HG02588 (cell line): ENCODE measurements at regions not wholly inside any gene's neighbourhood (a gene's known extent, or its start where the extent isn't known, plus 50 kb on each side); places are given as distances from the start of the nearest gene placed in this dataset.
"Not testable (repeated sequence)": the region's sequence is repeated elsewhere in the genome, so short reads cannot be mapped to it uniquely, and the experiment has no call there.

Source experiments
- ATAC-seq: cut with Tn5 transposase; IDR thresholded peaks from one replicate; pipeline ENCODE4 v1.9.1; 2021; ENCODE audit warnings: mild to moderate bottlenecking, moderate library complexity; ENCODE audit not compliant: unreplicated experiment

DNA sequence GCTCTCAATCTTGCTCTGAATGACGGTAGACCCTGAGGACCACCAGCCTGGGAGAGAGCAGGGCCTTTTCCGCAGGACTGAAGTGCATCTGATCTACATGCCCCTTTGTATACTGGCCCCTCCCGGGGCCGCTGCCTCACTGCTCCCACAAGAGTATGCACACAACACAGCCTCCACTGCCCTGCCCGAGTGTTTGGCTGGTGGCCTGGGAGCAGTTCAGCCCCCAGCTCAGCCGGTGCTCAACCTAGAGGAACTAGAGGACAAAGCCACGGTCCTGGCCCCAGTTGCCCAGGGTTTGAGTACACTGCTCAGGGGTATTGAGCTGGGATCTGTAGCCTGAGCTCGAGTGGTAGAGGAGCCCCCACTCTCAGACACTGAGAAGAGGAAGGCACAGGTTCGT, 118.9 kb upstream of the CAB39 start:
- ATAC-seq = no peak

DNA sequence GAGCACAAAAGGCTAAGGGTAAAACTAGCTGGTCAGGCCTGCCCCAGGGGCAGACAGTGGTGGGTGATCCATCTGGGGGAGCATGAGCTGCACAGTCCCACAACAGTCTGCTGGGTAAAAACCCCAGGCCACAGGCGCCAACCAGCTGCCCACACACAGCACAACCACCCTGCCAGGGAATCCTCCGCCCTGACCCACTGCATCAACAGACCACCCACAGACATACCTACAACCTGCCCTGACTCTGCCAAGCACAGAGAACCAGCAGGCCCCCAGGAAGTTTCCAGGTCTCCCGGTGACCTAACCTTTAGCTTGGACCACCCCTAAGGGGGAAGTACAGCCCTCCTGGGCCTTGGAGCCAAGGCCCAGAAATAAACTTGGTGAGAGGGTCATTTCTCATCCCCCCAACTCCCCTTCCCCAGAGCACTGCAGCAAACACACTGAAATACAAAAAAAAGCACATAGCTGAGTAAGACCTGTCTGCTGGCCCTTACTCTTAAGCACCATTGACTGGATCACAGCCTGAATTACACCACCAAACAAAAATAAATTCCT, 118.3 kb upstream of the CAB39 start:
- ATAC-seq = no peak

DNA sequence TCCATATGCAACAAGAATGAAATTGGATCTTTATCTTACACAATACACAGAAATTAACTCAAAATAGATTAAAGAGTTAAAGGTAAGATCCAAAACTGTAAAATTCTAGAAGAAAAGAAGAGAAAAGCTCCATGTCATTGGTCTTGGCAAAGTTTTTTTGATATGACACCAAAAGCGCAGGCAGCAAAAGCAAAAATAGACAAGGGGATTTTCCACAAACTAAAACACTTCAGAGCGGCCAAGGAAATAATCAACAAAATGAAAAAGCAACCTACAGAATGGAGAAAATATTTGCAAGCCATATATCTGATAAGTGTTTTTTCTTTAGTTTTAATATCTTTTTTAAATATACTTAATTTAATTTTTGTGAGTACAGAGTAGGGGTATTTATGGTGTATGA, 112.8 kb upstream of the CAB39 start:
- ATAC-seq = no peak

DNA sequence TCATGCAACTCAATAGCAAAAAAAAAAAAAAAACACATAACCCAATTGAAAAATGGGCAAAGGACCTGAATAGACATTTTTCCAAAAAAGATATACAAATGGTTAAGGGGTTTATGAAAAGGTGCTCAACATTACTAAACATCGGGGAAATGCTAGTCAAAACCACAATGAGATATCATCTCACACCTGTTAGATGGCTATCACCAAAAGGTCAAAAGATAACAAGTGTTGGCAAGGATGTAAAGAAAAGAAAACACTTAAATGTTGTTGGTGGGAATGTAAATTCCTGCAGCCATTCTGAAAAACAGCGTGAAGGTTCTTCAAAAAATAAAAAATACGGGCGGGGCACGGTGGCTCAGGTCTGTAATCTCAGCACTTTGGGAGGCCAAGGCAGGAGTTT, 112.4 kb upstream of the CAB39 start:
- ATAC-seq = no peak

DNA sequence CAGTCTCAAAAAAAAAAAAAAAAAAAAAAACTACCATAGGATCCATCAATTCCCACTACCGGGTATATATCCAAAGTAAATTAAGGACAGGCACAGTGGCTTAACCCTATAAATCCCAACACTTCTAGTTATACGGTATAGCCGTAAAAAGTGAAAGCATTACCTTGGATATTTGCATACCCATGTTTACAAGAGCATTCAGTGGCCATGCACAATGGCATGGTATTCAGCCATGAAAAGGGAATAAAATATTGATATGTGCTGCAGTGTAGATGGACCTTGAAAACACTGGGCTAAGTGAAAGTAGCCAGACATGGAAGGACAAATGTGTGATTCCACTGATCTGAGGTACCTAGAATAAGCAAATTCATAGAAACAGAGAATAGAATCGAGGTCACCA, 111.8 kb upstream of the CAB39 start:
- ATAC-seq = no peak

DNA sequence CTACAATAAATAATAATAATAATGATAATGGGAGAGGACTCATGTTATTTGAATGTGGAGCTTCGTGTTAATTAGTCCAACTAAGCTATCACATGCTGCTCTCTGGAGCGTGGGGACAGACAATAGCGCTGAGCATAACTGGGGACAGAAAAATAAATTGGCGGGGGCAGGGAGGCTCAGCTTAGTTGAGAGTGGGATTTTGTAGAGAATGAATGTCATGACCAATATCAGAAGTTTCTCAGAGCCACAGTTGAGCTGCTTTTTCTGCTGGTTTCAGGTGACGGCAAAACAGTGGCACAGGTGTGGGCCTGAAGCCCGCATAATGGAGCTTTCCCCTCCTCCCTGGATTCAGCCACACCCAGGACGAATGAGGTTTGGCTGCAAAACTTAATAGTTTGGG, 111.1 kb upstream of the CAB39 start:
- peak; percentile 57 for ATAC-seq

DNA sequence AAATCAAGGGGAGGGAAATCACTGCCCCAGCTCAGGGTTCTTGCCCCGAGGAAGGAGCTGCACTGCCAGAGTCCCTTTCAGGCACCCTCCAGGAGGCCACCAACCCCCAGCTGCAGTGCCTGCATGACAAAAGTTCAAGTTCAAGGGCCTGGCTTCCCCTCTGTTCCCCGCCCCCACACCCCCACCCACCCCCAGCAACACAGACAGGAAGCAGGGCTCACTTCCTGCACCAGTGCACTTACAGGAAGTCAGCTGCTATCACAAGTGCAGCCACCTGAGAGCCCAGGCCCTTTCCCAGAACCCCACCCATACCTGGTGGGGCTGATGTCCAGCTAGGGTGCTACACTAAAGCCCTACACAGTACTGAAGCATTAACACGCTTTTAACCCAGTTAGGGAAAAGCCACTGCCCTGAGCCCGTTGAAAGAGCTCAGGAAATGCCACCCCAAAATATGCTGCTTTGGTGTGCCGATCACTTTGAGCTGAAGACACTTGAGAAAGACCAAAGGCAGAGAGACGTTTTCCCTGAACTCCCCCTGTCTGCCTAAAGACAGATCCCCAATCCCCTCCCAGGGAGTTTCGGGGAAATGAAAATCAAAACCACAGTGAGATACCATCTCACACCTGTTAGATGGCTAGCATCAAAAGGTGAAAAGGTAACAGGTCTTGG, 109.9 kb upstream of the CAB39 start:
- ATAC-seq = peak; percentile 53

DNA sequence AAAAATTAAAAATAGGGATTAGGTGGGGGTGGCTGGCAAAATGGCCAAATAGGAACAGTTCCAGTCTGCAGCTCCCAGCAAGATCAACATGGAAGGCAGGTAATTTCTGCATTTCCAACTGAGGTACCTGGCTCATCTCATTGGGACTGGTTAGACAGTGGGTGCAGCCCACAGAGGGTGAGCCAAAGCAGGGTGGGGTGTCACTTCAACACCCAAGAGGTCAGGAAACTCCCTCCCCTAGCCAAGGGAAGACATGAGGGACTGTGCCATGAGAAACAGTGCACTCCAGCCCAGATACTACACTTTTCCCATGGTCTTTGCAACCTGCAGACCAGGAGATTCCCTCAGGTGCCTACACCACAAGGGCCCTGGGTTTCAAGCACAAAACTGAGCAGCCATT, 109.3 kb upstream of the CAB39 start:
- ATAC-seq = not testable (repeated sequence)

DNA sequence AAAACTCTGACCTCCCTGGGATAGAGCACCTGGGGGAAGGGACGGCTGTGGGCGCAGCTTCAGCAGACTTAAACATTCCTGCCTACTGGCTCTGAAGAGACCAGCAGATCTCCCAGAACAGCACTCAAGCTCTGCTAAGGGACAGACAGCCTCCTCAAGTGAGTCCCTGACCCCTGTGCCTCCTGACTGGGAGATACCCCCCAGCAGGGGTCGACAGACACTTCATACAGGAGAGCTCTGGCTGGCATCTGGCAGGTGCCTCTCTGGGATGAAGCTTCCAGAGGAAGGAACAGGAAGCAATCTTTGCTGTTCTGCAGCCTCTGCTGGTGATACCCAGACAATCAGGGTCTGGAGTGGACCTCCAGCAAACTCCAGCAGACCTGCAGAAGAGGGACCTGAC, 108.5 kb upstream of the CAB39 start:
- ATAC-seq = not testable (repeated sequence)

DNA sequence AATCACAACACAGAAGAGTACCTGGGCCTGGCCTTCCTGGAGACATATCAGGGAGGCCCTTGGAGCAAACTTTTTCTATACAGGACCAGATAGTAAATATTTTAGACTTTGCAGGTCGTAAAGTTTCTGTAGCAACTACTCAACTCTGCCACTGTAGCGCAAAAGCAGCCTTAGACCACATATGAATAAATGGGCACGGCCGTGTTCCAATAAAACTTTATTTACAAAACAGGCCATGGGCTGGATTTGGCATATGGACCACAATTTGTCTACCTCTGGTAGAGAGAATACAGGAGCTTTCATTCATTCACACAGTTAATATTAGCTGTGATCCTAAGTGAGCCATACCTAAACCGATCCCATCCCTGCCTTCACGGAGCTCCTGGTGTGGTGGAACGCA, 98.6 kb upstream of the CAB39 start:
- ATAC-seq = no peak

DNA sequence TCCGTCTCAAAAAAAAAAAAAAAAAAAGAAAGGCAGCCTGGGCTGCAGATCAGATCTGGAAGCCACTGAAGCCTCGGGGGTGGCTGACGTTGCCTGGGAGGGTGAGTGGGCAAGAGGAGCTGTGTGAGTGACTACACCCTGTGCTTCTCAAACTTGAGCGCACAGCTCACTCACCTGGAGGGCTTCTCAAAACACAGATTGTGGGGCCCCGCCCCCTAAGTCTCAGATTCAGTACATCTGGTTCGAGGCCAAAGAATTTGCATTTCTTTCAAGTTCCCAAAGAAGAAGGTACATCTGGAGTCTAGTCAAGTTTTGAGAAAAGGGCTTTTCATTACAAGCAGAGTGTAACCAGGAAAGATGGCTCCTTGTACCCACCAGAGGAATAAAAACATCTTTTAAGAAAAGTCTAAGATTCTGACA, 97.7 kb upstream of the CAB39 start:
- peak; percentile 79 for ATAC-seq

DNA sequence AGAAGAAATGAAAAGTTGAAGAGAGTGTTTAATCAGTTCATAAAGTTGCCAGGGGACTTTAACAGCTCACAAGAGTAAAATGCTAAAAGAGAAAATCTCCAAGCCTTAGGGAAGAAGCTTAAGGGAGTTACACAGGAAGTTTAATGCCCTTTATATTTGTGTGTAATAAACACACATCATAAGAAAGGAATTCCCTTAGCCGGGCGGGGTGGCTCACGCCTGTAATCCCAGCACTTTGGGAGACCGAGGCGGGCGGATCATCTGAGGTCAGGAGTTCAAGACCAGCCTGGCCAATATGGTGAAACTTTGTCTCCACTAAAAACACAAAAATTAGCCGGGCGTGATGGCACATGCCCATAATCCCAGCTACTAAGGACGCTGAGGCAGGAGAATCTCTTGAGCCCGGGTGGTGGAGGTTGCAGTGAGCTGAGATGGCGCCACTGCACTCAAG, 95.4 kb upstream of the CAB39 start:
- ATAC-seq = not testable (repeated sequence)

DNA sequence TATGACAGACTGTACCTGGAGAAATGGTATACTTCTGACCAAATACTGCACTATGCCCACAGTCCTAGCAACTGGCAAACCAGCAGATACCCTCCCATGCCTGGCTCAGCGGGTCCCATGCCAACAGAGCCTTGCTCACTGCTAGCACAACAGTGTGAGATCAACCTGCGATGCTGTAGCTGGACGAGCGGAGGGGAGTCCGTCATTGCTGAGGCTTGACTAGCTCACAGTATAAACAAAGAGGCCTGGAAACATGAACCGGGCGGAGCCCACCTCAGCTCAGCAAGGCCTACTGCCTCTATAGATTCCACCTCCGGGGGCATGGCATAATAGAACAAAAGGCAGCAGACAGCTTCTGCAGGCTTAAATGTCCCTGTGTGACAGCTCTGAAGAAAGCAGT, 93.2 kb upstream of the CAB39 start:
- no peak for ATAC-seq

DNA sequence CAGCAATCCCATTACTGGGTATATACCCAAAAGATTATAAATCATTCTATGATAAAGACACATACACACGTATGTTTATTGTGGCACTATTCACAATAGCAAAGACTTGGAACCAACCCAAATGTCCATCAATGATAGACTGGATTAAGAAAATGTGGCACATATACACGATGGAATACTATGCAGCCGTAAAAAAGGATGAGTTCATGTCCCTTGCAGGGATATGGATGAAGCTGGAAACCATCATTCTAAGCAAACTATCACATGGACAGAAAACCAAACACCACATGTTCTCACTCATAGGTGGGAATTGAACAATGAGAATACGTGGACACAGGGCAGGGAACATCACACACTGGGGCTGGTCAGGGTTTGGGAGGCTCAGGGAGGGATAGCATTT, 87.4 kb upstream of the CAB39 start:
- ATAC-seq = not testable (repeated sequence)

DNA sequence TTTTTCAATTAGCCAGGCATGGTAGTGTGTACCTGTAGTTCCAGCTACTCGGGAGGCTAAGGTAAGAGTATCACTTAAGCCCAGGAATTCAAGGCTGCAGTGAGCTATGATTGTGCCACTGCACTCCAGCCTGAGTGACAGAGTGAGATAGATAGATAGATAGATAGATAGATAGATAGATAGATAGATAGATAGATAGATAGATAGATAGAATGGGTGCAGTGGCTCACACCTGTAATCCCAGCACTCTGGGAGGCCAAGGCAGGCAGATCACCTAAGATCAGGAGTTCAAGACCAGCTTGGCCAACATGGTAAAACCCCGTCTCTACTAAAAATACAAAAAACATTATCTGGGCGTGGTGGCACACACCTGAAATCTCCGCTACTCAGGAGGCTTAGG, 85.6 kb upstream of the CAB39 start:
- ATAC-seq = not testable (repeated sequence)

DNA sequence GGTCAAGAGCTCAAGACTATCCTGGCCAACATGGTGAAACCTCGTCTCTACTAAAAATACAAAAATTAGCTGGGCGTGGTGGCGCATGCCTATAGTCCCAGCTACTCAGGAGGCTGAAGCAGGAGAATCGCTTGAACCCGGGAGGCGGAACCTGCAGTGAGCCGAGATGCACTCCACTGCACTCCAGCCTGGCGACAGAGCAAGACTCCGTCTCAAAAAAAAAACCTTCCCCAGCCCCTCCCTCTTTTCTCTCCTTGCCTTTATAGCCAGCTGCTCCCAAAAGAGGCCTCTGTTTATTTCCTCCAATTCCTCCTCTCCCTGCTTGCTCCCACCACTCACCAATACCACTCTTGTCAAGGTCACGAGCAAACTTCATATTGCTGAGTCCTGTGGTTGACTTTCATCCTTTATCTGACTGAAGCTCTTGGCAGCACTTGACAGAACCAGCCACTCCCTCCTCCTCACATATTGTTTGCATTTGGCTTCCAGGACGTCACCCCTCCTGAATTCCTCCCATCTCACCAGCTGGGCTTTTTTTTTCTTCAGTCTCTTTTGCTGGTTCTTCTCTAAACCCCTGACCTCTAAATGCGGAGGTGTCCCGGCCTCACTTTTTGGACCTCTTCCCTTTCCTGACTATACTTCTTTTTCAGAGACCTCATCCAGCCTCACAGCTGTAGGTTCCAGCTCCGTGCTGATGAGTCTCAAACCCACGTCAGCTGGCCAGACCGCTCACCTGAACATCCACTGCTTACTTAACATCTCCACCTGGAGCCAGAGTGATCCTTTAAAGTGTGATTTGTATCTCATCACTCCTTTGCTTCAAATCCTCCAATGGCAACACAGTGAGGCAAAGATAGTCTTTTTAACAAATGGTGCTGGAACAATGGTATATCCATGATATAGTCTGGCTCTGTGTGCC, 84.6 kb upstream of the CAB39 start:
- no peak for ATAC-seq

DNA sequence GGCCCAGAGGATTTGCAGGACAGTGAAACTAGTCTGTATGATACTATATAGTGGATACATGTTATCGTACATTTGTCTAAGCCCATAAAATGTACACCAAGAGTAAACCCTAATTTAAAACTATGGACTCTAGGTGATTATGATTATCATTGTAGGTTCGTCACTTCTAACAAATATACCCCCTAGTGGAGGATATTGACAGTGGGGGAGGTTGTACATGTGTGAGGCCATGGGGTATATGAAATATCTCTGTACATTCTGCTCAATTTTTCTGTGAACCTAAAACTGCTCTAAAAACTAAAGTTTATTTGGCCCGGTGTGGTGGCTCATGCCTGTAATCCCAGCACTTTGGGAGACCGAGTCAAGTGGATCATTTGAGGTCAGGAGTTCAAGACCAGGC, 81.2 kb upstream of the CAB39 start:
- ATAC-seq = no peak

DNA sequence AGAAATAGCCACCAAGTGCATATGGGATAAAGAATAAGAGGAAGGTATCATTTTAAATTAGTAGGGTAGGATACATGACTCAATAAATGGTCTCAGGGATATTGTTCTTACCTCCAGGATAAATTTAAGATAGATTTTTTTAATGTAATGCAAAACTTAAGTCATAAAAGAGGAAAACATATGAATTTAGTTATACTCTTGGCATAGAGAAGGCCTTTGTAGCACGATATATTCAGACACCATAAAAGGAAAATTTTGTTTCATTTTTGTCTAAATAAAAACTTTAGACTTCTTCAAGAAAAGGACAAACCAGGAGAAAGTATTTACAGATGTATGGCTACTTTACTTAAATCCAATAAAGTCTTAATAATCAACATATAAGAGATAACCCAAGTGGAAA, 78.5 kb upstream of the CAB39 start:
- ATAC-seq = no peak

DNA sequence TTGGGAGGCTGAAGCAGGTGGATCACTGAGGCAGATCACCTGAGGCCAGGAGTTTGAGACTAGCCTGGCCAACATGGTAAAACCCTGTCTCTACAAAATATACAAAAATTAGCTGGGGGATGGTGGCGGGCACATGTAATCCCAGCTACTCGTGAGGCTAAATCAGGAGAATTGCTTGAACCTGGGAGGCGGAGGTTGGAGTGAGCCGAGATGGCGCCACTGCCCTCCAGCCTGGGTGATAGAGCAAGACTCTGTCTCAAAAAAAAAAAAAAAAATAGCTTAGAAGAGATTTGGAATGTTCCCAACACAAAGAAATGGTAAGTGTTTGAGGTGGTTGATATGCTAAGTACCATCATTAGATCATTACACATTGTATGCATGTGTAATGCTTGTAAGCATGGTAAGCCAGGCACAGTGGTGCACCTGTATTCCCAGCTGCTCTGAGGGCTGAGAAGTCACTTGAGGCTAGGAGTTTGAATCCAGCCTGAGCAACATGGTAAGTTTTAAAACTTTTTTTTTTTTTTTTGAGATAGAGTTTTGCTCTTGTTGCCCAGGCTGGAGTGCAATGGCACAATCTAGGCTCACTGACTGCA, 77.8 kb upstream of the CAB39 start:
- ATAC-seq = not testable (repeated sequence)

DNA sequence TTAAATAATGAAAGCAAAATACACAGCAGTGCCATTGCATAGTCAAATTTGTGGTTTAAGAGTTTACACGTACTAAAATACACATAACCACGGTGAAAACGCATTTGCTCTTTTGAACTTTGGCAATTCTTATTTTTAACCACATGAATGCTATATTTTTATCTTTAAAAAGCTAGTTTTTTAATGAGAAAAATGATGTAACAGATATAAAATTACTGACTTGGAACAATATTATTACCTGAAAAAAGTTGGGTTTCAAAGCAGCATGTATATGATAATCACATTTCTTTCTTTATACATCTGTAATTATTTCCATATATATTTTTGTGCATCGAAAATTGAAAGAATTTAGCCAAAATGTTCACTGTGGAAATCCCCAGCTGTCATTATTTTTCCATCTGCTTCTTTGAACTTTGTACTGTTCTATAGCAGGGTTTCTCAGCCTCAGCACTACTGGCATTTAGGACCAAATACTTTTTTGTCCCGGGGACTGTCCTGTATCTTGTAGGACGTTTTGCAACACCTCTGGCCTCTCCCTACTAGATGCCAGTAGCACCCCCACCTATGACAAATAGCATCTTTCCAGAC, 75.9 kb upstream of the CAB39 start:
- ATAC-seq = no peak

DNA sequence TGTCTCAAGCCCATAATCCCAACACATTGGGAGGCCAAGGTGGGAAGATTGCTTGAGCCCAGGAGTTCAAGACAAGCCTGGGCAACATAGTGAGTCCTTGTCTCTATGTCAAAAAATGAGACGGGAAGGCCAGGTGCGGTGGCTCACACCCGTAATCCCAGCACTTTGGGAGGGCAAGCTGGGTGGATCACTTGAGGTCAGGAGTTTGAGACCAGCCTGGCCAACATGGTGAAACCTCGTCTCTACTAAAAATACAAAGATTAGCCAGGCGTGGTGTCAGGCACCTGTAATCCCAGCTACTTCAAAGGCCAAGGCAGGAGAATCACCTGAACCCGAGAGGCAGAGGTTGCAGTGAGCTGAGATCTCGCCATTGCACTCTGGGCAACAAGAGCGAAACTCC, 75.2 kb upstream of the CAB39 start:
- not testable (repeated sequence) for ATAC-seq
